NCI-H2227 (cell line): ENCODE measurements at regions not wholly inside any gene's neighbourhood (a gene's known extent, or its start where the extent isn't known, plus 50 kb on each side); places are given as distances from the start of the nearest gene placed in this dataset.
"Not testable (repeated sequence)": the region's sequence is repeated elsewhere in the genome, so short reads cannot be mapped to it uniquely, and the experiment has no call there.

Experiments
- DNase-seq: peaks from one replicate; lab custom pipeline; 2025; ENCODE audit not compliant: unreplicated experiment; lab: John Stamatoyannopoulos, UW

GRCh38 chr19:23984911-23985310, 70.2 kb downstream of the ZNF726 start:
- DNase-seq, result not testable (repeated sequence)

- DNase-seq, result no peak
These were observed 71.9 kb downstream of the ZNF726 start for GRCh38 chr19:23986623-23987022.

GRCh38 chr19:23991170-23991569, 76.5 kb downstream of the ZNF726 start:
- DNase-seq, result no peak

- no peak for DNase-seq
These were observed 77.7 kb downstream of the ZNF726 start for GRCh38 chr19:23992348-23992747.

- no peak for DNase-seq
These were observed 78.8 kb downstream of the ZNF726 start for GRCh38 chr19:23993440-23993839.

- peak; percentile 12 for DNase-seq
These were observed 81.9 kb downstream of the ZNF726 start for GRCh38 chr19:23996549-23996948.

GRCh38 chr19:23998568-23998967, 83.9 kb downstream of the ZNF726 start:
- DNase-seq, result no peak

GRCh38 chr19:23999821-24000610, 85.3 kb downstream of the ZNF726 start:
- DNase-seq, result no peak

- DNase-seq, result no peak
These were observed 86.0 kb downstream of the ZNF726 start for GRCh38 chr19:24000656-24001055.

- DNase-seq, result no peak
These were observed 84.6 kb upstream of the ZNF254 start for GRCh38 chr19:24002256-24002945.

GRCh38 chr19:24003537-24003936, 83.5 kb upstream of the ZNF254 start:
- no peak for DNase-seq

- no peak for DNase-seq
These were observed 82.8 kb upstream of the ZNF254 start for GRCh38 chr19:24004166-24004565.

- DNase-seq, result no peak
These were observed 56.9 kb upstream of the ZNF254 start for GRCh38 chr19:24029941-24030636.

- no peak for DNase-seq
These were observed 54.3 kb upstream of the ZNF254 start for GRCh38 chr19:24032651-24033050.

- DNase-seq, result peak; percentile 88
These were observed 53.6 kb upstream of the ZNF254 start for GRCh38 chr19:24033301-24033962.

GRCh38 chr19:24033963-24034342, 53.0 kb upstream of the ZNF254 start:
- peak; percentile 25 for DNase-seq

- DNase-seq, result not testable (repeated sequence)
These were observed 51.6 kb upstream of the ZNF254 start for GRCh38 chr19:24035261-24035880.
